Adrenal gland (tissue), 9 donors: ENCODE measurements at regions not wholly inside any gene's neighbourhood (a gene's known extent, or its start where the extent isn't known, plus 50 kb on each side); places are given as distances from the start of the nearest gene placed in this dataset.
A peak's percentile ranks its signal among the peaks of the same experiment; 100 is the strongest.

Experiments used
- DNase-seq, 7 donors: peaks; one replicate each; pipeline ENCODE4 v3.0.0-alpha.2; 2019 to 2020
- H3K27ac ChIP-seq, 5 donors: fragments of 200-600 bp; sonication (generic) in 4 of 5; 1 replicate in 3 of 5; 2 replicates in 2 of 5; pipeline versions ENCODE4 v1.5.1 to v1.8.0; 2016 to 2020; ENCODE audit warnings: mild to moderate bottlenecking in 1 of 5
- H3K27me3 ChIP-seq: fragments of 200-600 bp; 2 replicates; pipeline ENCODE4 v1.8.0; 2021
- H3K36me3 ChIP-seq, 2 donors: fragments of 200-600 bp; replicated peaks in 1 of 2; 1 replicate in 1 of 2; 2 replicates in 1 of 2; pipeline versions ENCODE4 v1.5.1 to v1.8.0; 2018 to 2022
- H3K4me1 ChIP-seq, 2 donors: fragments of 200-600 bp; replicated peaks in 1 of 2; 1 replicate in 1 of 2; 2 replicates in 1 of 2; pipeline versions ENCODE4 v1.5.1 to v1.8.0; 2018 to 2021
- H3K4me3 ChIP-seq, 4 donors: fragments of 200-600 bp; sonication (generic) in 3 of 4; one replicate each; pipeline ENCODE4 v1.5.1; 2016 to 2018
- H3K9me3 ChIP-seq, 3 donors: fragments of 200-600 bp; sonication (generic) in 1 of 3; replicated peaks in 1 of 3; 1 replicate in 2 of 3; 2 replicates in 1 of 3; pipeline versions ENCODE4 v1.5.1 to v1.8.0; 2016 to 2021
- POLR2A ChIP-seq, 2 donors: fragments of 450-650 bp; IDR thresholded peaks; one replicate each; pipeline ENCODE4 v1.6.1; 2017; ENCODE audit warnings: antibody characterized with exemption in 2 of 2, mild to moderate bottlenecking in 2 of 2, moderate library complexity in 1 of 2
- WGBS, 4 donors: extraction: QIAGEN DNeasy Blood & Tissue Kit in 2 of 4; methylation state at CpG; one replicate each; pipeline versions ENCODE4 v1.1.5 to v1.1.7; 2013 to 2017; 5-methylcytosine and 5-hydroxymethylcytosine counted together
- intact Hi-C, 2 donors: fragments of 100-400 bp; cut with DNase I; formaldehyde crosslinking; loops; one replicate each; pipeline versions ENCODE4 v1.14.1 to v1.15.0; 2022 to 2023
- TF ChIP-seq, protein P1 (sequence below), 6 experiments: fragments of 450-650 bp in 4 of 6; fragments of 200-600 bp in 2 of 6; sonication (generic) in 1 of 6; IDR thresholded peaks; 1 replicate in 5 of 6; 2 replicates in 1 of 6; pipeline versions ENCODE4 v1.5.1 to v1.8.0; 2016 to 2021; ENCODE audit warnings: antibody characterized with exemption in 6 of 6, mild to moderate bottlenecking in 2 of 6, moderate library complexity in 1 of 6
- donor health status: healthy with polysubstance abuse.
- donor health status: Bipolar disorder and iron deficiency.
- donor health status: DM: yes; HTN: yes; CAD: no.
- donor health status: DM: no; HTN: no; CAD: no.
- donor health status: DM: no; HTN: no; CAD: no.

DNA sequence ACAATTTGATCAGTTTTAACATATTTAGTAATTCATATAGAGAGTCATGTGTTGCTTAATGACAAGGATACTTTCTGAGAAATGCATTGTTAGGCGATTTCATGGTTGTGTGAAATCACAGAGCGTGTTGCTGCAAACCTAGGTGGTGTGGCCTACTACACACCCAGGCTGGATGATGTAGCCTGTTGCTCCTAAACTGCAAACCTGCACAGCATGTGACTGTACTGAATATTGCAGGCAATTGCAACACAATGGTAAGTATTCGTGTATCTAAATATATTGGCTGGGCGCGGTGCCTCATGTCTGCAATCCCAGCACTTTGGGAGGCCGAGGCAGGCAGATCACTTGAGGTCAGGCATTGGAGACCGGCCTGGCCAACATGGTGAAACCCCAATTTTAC is 73.7 kb upstream of the BAIAP2L1 start:
- DNase-seq: no peak
- peaks cover 8% of the 10 kb centered on the region for H3K27me3 ChIP-seq
- no peaks in the 10 kb centered on the region for H3K36me3 ChIP-seq
- peaks cover 3 to 4% of the 10 kb centered on the region in 2 donors for H3K4me1 ChIP-seq
- TF ChIP-seq POLR2A (IDR thresholded peaks at IDR 0.05): no peak
- TF ChIP-seq, protein P1, sequence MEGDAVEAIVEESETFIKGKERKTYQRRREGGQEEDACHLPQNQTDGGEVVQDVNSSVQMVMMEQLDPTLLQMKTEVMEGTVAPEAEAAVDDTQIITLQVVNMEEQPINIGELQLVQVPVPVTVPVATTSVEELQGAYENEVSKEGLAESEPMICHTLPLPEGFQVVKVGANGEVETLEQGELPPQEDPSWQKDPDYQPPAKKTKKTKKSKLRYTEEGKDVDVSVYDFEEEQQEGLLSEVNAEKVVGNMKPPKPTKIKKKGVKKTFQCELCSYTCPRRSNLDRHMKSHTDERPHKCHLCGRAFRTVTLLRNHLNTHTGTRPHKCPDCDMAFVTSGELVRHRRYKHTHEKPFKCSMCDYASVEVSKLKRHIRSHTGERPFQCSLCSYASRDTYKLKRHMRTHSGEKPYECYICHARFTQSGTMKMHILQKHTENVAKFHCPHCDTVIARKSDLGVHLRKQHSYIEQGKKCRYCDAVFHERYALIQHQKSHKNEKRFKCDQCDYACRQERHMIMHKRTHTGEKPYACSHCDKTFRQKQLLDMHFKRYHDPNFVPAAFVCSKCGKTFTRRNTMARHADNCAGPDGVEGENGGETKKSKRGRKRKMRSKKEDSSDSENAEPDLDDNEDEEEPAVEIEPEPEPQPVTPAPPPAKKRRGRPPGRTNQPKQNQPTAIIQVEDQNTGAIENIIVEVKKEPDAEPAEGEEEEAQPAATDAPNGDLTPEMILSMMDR (IDR thresholded peaks at IDR 0.05): no peak
- no peaks in the 10 kb centered on the region for H3K9me3 ChIP-seq
- no peak overlapping the region for H3K27ac ChIP-seq
- no peak overlapping the region for H3K4me3 ChIP-seq
- intact Hi-C loops: no loop called here
- 91 to 95% (median 94%) methylated on average over 7 of the region's 7 CpGs for WGBS, 4 donors

DNA sequence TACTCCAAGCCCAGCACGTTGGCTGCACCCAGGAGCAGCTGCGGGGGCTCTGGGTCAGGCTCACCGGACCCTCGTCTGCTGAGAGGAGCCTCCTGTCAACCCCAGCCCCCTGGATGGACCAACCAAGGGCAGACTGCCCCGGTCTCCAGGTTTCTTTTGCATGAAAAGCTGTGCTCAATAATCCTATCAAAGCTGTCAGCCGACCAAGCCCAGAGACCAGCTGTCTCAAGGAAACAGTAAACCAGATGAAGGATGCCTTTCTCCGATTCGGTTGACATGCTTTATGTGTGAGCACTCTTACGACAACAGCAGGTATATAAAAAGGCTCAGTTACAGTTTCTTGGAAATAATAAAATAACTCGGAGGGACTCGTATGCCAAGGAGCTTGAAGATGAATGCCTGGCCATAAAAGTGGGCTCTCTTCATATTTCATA is 71.6 kb upstream of the BAIAP2L1 start:
- no peak for DNase-seq
- no peaks in the 10 kb centered on the region for H3K9me3 ChIP-seq
- intact Hi-C loops: no loop called here
- H3K4me1 ChIP-seq: peaks cover 3 to 4% of the 10 kb centered on the region in 2 donors
- TF ChIP-seq POLR2A (IDR thresholded peaks at IDR 0.05): no peak
- 62 to 77% (median 68%) methylated on average over 6 to 11 of the region's 11 CpGs for WGBS, 4 donors
- no peak overlapping the region for H3K4me3 ChIP-seq
- H3K36me3 ChIP-seq: no peaks in the 10 kb centered on the region
- H3K27me3 ChIP-seq: peaks cover 8% of the 10 kb centered on the region
- H3K27ac ChIP-seq: no peak overlapping the region

DNA sequence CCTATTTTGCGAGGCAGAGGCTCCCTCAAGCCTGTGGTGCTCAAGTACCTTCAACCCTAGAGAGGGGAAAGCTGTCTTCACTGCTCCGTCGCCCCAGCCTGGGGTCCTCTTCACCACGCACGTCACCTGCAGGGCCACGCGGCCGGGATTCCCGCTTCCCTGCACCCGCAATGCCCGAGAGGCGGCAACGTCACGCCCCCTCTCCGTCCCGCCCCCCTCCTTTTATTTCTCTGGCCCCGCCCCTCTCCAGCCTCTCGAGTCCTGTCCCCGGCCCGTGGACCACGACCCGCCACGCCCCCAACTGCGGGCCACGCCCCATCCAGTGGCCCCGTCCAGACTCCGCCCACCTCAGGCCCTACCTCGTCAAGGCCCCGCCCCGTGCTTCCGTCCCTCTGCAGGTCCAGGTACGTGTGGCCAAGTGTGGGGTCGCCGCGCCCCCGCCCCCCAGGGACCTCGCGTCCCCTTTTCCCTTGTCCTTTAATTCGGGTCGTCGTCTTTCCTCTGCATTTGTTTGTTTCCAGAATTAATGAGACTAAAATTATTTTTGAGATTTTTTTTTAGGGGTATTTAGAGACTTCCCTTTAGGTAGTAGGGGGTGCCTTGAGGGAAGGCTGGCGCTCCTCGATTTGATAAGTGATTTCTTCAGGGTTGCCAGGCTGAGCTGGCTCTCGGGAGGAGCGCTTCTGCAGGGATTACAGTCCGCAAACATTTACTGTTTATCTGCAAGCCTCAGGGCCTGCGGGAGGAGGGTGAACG is 69.8 kb upstream of the BAIAP2L1 start:
- intact Hi-C loops: no loop called here
- TF ChIP-seq, protein P1 (IDR thresholded peaks at IDR 0.05): no peak
- Histone ChIP-seq H3K4me3 (peak overlapping the region in 1 of 4 donors; percentile 25), H3K27me3 (peaks cover 8% of the 10 kb centered on the region), H3K9me3 (no peaks in the 10 kb centered on the region), H3K36me3 (no peaks in the 10 kb centered on the region), H3K4me1 (peaks cover 3 to 4% of the 10 kb centered on the region in 2 donors), H3K27ac (no peak overlapping the region)
- WGBS, 4 donors: 8 to 13% (median 9%) methylated on average over 21 to 48 of the region's 48 CpGs
- DNase-seq: peak; percentile 35 to 68 (median 51)

DNA sequence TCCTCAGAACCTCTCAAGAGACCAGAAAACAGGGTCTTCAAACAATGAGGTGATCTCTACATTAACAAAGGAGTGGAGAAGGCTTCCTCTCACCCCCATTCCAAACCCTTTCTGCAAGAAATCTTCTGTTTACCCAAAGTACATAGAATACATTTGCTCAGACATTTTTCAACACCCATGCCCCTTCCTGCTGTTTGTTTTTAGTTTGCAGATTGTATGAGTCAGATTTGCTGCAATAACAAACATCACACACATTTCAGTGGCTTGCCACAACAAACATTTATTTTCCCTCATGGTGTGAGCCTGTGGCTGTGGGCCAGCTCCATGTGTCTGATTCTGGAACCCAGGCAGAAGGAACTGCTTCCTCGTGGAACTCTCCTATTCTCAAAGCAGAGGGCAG is 68.2 kb upstream of the BAIAP2L1 start:
- intact Hi-C loops: no loop called here
- no peak for DNase-seq
- H3K27me3 ChIP-seq: peaks cover 8% of the 10 kb centered on the region
- peaks cover 3 to 4% of the 10 kb centered on the region in 2 donors for H3K4me1 ChIP-seq
- 70 to 96% (median 90%) methylated on average over 1 of the region's 1 CpG; no CpG with 5 or more reads in 1 of the 4 donors for WGBS, 4 donors
- TF ChIP-seq POLR2A (IDR thresholded peaks at IDR 0.05): no peak
- TF ChIP-seq, protein P1 (IDR thresholded peaks at IDR 0.05): no peak
- no peak overlapping the region for H3K4me3 ChIP-seq
- H3K27ac ChIP-seq: no peak overlapping the region
- no peaks in the 10 kb centered on the region for H3K9me3 ChIP-seq
- no peaks in the 10 kb centered on the region for H3K36me3 ChIP-seq
